Activated naive CD4-positive, alpha-beta T cell treated with anti-CD3 and anti-CD28 coated beads, Interleukin-2, amount 10 ng/mL, durations not matched to agents 7 days and 5 days (primary cell): ENCODE measurements at regions not wholly inside any gene's neighbourhood (a gene's known extent, or its start where the extent isn't known, plus 50 kb on each side); places are given as distances from the start of the nearest gene placed in this dataset.

Source experiments
- CTCF ChIA-PET: fragments of 350-600 bp; sonication (Branson Sonifier 250); formaldehyde crosslinking; loops from one replicate; lab custom pipeline; 2021; ENCODE audit warnings: antibody characterized with exemption; lab: Charles Lee
- DNase-seq: peaks from one replicate; pipeline ENCODE4 v3.0.0-alpha.2; 2020
- H3K27ac Mint-ChIP-seq: one replicate; pipeline ENCODE4 v1.8.0; 2021; ENCODE audit warnings: mild to moderate bottlenecking, moderate library complexity, mixed read lengths
- H3K27me3 Mint-ChIP-seq: one replicate; pipeline ENCODE4 v1.8.0; 2021; ENCODE audit warnings: mild to moderate bottlenecking, mixed read lengths
- H3K36me3 Mint-ChIP-seq: one replicate; pipeline ENCODE4 v1.8.0; 2021; ENCODE audit warnings: mixed read lengths
- H3K4me1 Mint-ChIP-seq: one replicate; pipeline ENCODE4 v1.8.0; 2021; ENCODE audit warnings: mixed read lengths
- H3K4me3 Mint-ChIP-seq: one replicate; pipeline ENCODE4 v1.8.0; 2021; ENCODE audit warnings: mild to moderate bottlenecking, moderate library complexity, mixed read lengths
- H3K9me3 Mint-ChIP-seq: one replicate; pipeline ENCODE4 v1.8.0; 2021; ENCODE audit warnings: mixed read lengths

GRCh38 chr9:120214332-120214731 is 365.6 kb downstream of the CDK5RAP2 start:
- no peaks in the 10 kb centered on the region for H3K36me3 Mint-ChIP-seq
- H3K4me1 Mint-ChIP-seq, result no peaks in the 10 kb centered on the region
- H3K9me3 Mint-ChIP-seq, result no peaks in the 10 kb centered on the region
- no peak overlapping the region for H3K4me3 Mint-ChIP-seq
- H3K27ac Mint-ChIP-seq, result no peak overlapping the region
- CTCF ChIA-PET, result no interaction called here
- no peak for DNase-seq
- H3K27me3 Mint-ChIP-seq, result no peaks in the 10 kb centered on the region

- no peaks in the 10 kb centered on the region for H3K27me3 Mint-ChIP-seq
- no peaks in the 10 kb centered on the region for H3K9me3 Mint-ChIP-seq
- no peak for DNase-seq
- no peak overlapping the region for H3K27ac Mint-ChIP-seq
- no peaks in the 10 kb centered on the region for H3K4me1 Mint-ChIP-seq
- H3K36me3 Mint-ChIP-seq, result no peaks in the 10 kb centered on the region
- no peak overlapping the region for H3K4me3 Mint-ChIP-seq
- CTCF ChIA-PET, result no interaction called here
Observed at GRCh38 chr9:120212853-120213200, 367.1 kb downstream of the CDK5RAP2 start.

DNA sequence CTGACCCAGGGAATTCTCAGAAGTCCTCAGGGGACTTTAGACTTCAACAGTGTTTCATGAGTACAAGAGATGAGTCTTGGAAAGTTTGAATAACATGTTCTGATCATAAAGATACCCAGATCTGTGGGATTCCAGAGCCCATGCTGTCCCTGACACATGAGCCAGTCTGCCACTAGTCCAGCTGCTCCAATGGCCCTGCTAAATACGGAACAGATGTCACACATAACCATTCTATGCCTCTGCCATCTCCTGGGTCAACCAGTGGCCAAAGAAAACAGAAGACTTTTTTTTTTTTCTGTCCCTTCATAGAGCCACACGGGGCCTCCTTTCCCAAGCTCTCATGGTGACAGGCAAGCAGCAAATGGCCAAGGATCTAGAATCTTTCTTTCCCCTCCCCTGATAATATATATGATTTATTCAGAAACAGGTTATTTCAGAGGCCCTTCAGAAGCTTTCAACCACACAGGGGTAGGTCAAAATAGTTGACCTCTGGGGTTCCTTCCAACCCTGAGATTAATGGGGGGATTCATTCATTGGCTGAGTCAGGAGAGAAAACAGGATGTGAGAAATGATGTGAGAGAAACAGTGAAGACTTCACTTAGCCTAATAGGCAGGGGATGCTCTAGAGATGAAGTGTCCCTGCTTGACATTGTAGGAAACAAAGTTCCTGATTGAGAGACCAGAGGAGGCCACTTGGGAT is 367.7 kb downstream of the CDK5RAP2 start:
- H3K27me3 Mint-ChIP-seq, result no peaks in the 10 kb centered on the region
- no peak for DNase-seq
- no peaks in the 10 kb centered on the region for H3K36me3 Mint-ChIP-seq
- no peak overlapping the region for H3K4me3 Mint-ChIP-seq
- H3K27ac Mint-ChIP-seq, result no peak overlapping the region
- no peaks in the 10 kb centered on the region for H3K4me1 Mint-ChIP-seq
- CTCF ChIA-PET, result no interaction called here
- no peaks in the 10 kb centered on the region for H3K9me3 Mint-ChIP-seq

GRCh38 chr9:120210274-120210673 is 369.7 kb downstream of the CDK5RAP2 start:
- H3K36me3 Mint-ChIP-seq, result no peaks in the 10 kb centered on the region
- no peak overlapping the region for H3K27ac Mint-ChIP-seq
- H3K4me1 Mint-ChIP-seq, result no peaks in the 10 kb centered on the region
- no peak for DNase-seq
- no peaks in the 10 kb centered on the region for H3K9me3 Mint-ChIP-seq
- no peaks in the 10 kb centered on the region for H3K27me3 Mint-ChIP-seq
- no peak overlapping the region for H3K4me3 Mint-ChIP-seq
- CTCF ChIA-PET, result no interaction called here

- DNase-seq, result no peak
- no peaks in the 10 kb centered on the region for H3K36me3 Mint-ChIP-seq
- no peaks in the 10 kb centered on the region for H3K27me3 Mint-ChIP-seq
- H3K9me3 Mint-ChIP-seq, result no peaks in the 10 kb centered on the region
- no peak overlapping the region for H3K4me3 Mint-ChIP-seq
- H3K4me1 Mint-ChIP-seq, result no peaks in the 10 kb centered on the region
- no peak overlapping the region for H3K27ac Mint-ChIP-seq
- CTCF ChIA-PET, result no interaction called here
Observed at GRCh38 chr9:120202856-120203654, 376.9 kb downstream of the CDK5RAP2 start.

DNA sequence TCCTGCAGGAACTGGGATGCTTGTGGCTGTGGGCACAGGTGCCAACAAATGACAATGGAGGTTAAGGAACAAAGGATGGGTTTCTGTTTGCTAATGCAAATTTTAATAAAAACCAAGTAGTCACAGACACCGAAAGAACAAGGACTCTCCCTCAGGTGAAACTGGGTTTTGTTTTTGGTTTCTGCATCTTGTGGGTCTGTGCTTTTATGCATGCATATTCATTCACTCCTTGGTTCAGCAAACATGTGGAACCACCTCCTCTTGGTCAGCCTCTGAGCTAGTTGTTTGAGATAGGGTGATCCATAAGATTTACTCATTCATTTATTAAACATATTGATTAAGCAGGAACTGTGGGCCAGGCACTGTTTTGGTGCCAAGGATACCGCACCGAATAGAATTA is 381.9 kb downstream of the CDK5RAP2 start:
- H3K27ac Mint-ChIP-seq, result no peak overlapping the region
- H3K9me3 Mint-ChIP-seq, result no peaks in the 10 kb centered on the region
- no peak overlapping the region for H3K4me3 Mint-ChIP-seq
- CTCF ChIA-PET, result no interaction called here
- H3K27me3 Mint-ChIP-seq, result no peaks in the 10 kb centered on the region
- no peaks in the 10 kb centered on the region for H3K4me1 Mint-ChIP-seq
- H3K36me3 Mint-ChIP-seq, result no peaks in the 10 kb centered on the region
- no peak for DNase-seq

GRCh38 chr9:120197605-120198004 is 382.4 kb downstream of the CDK5RAP2 start:
- Mint-ChIP-seq H3K36me3 (no peaks in the 10 kb centered on the region), H3K27me3 (no peaks in the 10 kb centered on the region), H3K27ac (no peak overlapping the region), H3K9me3 (no peaks in the 10 kb centered on the region), H3K4me1 (no peaks in the 10 kb centered on the region), H3K4me3 (no peak overlapping the region)
- no peak for DNase-seq
- CTCF ChIA-PET, result no interaction called here

GRCh38 chr9:120191141-120191540 is 388.8 kb downstream of the CDK5RAP2 start:
- Mint-ChIP-seq H3K9me3 (no peaks in the 10 kb centered on the region), H3K36me3 (no peaks in the 10 kb centered on the region), H3K4me3 (no peak overlapping the region), H3K4me1 (no peaks in the 10 kb centered on the region), H3K27ac (no peak overlapping the region), H3K27me3 (peaks cover 4% of the 10 kb centered on the region)
- CTCF ChIA-PET, result no interaction called here
- DNase-seq, result no peak

GRCh38 chr9:120187758-120188157 is 392.2 kb downstream of the CDK5RAP2 start:
- H3K4me1 Mint-ChIP-seq, result no peaks in the 10 kb centered on the region
- no peak for DNase-seq
- H3K4me3 Mint-ChIP-seq, result no peak overlapping the region
- CTCF ChIA-PET, result no interaction called here
- no peak overlapping the region for H3K27ac Mint-ChIP-seq
- no peaks in the 10 kb centered on the region for H3K36me3 Mint-ChIP-seq
- H3K27me3 Mint-ChIP-seq, result peaks cover 4% of the 10 kb centered on the region
- no peaks in the 10 kb centered on the region for H3K9me3 Mint-ChIP-seq

- Mint-ChIP-seq H3K27ac (no peak overlapping the region), H3K27me3 (peaks cover 4% of the 10 kb centered on the region), H3K9me3 (no peaks in the 10 kb centered on the region), H3K4me3 (no peak overlapping the region), H3K36me3 (no peaks in the 10 kb centered on the region), H3K4me1 (no peaks in the 10 kb centered on the region)
- CTCF ChIA-PET, result interaction anchor here (1.1 kb wide), 1 partner anchor 218 kb away, joined by 3 read pairs; no protein-coding TSS in a partner anchor
- no peak for DNase-seq
Observed at GRCh38 chr9:120186276-120186675, 393.7 kb downstream of the CDK5RAP2 start.

- no peaks in the 10 kb centered on the region for H3K4me1 Mint-ChIP-seq
- peaks cover 4% of the 10 kb centered on the region for H3K27me3 Mint-ChIP-seq
- no peak overlapping the region for H3K27ac Mint-ChIP-seq
- H3K4me3 Mint-ChIP-seq, result no peak overlapping the region
- DNase-seq, result no peak
- H3K36me3 Mint-ChIP-seq, result no peaks in the 10 kb centered on the region
- H3K9me3 Mint-ChIP-seq, result no peaks in the 10 kb centered on the region
- CTCF ChIA-PET, result no interaction called here
Observed at GRCh38 chr9:120184266-120184665, 395.7 kb downstream of the CDK5RAP2 start.

DNA sequence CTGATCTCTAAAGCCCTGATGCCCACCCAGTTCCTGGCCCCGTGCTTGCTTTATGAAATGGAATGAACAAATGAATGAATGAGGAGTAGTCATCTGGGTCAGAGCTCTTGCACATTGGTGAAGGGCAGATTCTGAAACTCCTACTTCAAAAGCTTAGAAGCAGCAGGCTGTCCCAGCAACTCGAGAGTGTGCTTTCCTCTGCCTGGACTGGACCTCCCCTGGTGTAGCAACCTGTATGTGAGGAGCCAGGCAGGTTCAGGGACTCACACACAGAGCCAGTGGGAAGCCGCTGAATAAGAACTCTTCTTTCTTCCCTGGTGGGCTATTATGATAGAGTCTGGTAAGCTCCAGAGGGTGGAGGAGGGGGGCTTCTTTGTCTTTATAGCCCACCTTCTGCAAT is 396.4 kb downstream of the CDK5RAP2 start:
- Mint-ChIP-seq H3K36me3 (no peaks in the 10 kb centered on the region), H3K27me3 (peaks cover 4% of the 10 kb centered on the region), H3K4me3 (no peak overlapping the region), H3K4me1 (no peaks in the 10 kb centered on the region), H3K27ac (no peak overlapping the region), H3K9me3 (no peaks in the 10 kb centered on the region)
- DNase-seq, result no peak
- CTCF ChIA-PET, result no interaction called here

GRCh38 chr9:120182011-120182410 is 398.0 kb downstream of the CDK5RAP2 start:
- H3K9me3 Mint-ChIP-seq, result no peaks in the 10 kb centered on the region

GRCh38 chr9:120177121-120177520 is 402.8 kb downstream of the CDK5RAP2 start:
- Mint-ChIP-seq H3K27me3 (no peaks in the 10 kb centered on the region), H3K4me1 (no peaks in the 10 kb centered on the region), H3K36me3 (no peaks in the 10 kb centered on the region), H3K27ac (no peak overlapping the region), H3K4me3 (no peak overlapping the region), H3K9me3 (no peaks in the 10 kb centered on the region)
- no peak for DNase-seq
- CTCF ChIA-PET, result no interaction called here

More at GRCh38 chr9:120182011-120182410, 398.0 kb downstream of the CDK5RAP2 start:
- Mint-ChIP-seq H3K36me3 (no peaks in the 10 kb centered on the region), H3K27me3 (no peaks in the 10 kb centered on the region), H3K4me3 (no peak overlapping the region), H3K4me1 (no peaks in the 10 kb centered on the region), H3K27ac (no peak overlapping the region)
- no peak for DNase-seq
- CTCF ChIA-PET, result no interaction called here

DNA sequence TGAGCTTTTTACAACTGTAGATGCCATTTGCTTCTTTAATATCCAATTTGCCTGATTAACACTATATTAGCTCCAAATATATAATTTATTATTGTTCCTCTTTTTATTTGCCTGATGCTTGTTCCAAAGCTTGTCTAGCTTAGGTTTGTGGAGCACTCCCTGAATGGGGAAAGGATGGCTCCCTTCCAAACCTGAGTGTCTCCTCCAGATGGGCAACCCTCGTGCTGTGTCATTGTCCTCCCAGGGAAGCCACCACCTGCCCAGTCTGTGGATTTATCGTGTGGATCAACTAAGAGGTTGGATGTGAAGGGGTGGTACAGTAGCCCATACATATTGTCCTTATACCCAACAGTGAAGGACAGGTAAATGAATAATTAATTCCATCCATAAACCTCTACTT is 404.9 kb downstream of the CDK5RAP2 start:
- peaks cover 3% of the 10 kb centered on the region for H3K9me3 Mint-ChIP-seq

More for the DNA sequence above, 404.9 kb downstream of the CDK5RAP2 start:
- CTCF ChIA-PET, result no interaction called here
- DNase-seq, result no peak
- H3K27ac Mint-ChIP-seq, result no peak overlapping the region
- no peak overlapping the region for H3K4me3 Mint-ChIP-seq
- H3K27me3 Mint-ChIP-seq, result no peaks in the 10 kb centered on the region
- H3K36me3 Mint-ChIP-seq, result no peaks in the 10 kb centered on the region
- H3K4me1 Mint-ChIP-seq, result no peaks in the 10 kb centered on the region
